ENCODE measurements at regions not wholly inside any gene's neighbourhood (a gene's known extent, or its start where the extent isn't known, plus 50 kb on each side); places are given as distances from the start of the nearest gene placed in this dataset.
A peak's percentile ranks its signal among the peaks of the same experiment; 100 is the strongest.
"Not testable (repeated sequence)": the region's sequence is repeated elsewhere in the genome, so short reads cannot be mapped to it uniquely, and the experiment has no call there.

DNA sequence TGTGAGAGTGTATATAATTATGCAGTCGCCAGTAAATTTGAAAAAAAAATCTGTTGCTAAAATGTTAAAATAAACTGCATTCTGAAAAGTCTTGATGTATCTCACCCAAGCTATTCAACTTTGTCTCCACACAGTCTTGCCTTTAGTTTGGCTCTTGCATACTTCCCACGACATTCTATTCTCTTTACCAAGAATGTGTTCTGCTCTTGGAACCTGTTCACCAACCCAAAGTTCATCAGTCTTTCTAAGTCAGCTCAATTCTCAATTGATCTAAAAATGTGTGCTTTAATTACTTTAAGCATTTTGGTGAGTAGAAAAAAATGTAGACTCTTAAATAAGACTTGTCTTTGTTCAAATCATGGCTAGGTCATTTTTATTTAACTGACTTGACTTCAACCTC, 657.7 kb upstream of the TBL1XR1 start:
- no peak for ATAC-seq
- Mint-ChIP-seq H3K4me1 (no peaks in the 10 kb centered on the region), H3K4me3 (no peak overlapping the region), H3K36me3 (ENCODE audit: low read depth) (no peaks in the 10 kb centered on the region), H3K27me3 (no peaks in the 10 kb centered on the region), H3K27ac (no peak overlapping the region)
- no peaks in the 10 kb centered on the region for H3K9me3 ChIP-seq (ENCODE audit: control insufficient read depth, low read length, poor library complexity, severe bottlenecking)
- no peak for DNase-seq

DNA sequence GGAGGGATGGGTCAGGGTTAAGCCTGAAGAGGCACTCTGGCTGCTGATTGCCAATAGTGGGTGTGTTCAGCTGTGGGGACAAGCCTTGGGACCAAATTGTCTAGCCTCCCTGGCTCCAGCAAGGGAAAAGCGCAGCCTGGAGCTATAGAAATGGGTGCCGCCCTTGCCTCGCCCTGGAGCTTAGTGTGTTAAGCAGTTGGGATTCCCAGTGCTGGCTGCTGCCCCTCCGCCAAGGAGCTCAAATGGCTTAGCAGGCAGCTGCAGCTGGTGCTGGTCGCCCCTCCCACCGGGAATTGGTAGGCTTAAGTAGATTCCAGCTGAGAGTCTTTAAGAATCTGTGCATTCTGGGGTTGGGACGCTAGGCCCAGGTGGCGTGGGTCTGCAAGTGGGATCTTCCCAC, 662.9 kb upstream of the TBL1XR1 start:
- H3K9me3 ChIP-seq (ENCODE audit: control insufficient read depth, low read length, poor library complexity, severe bottlenecking), result no peaks in the 10 kb centered on the region
- no peak overlapping the region for H3K27ac Mint-ChIP-seq
- no peaks in the 10 kb centered on the region for H3K4me1 Mint-ChIP-seq
- H3K27me3 Mint-ChIP-seq, result no peaks in the 10 kb centered on the region
- peaks cover 2% of the 10 kb centered on the region for H3K36me3 Mint-ChIP-seq (ENCODE audit: low read depth)
- H3K4me3 Mint-ChIP-seq, result no peak overlapping the region
- ATAC-seq (no peak), DNase-seq (no peak)

DNA sequence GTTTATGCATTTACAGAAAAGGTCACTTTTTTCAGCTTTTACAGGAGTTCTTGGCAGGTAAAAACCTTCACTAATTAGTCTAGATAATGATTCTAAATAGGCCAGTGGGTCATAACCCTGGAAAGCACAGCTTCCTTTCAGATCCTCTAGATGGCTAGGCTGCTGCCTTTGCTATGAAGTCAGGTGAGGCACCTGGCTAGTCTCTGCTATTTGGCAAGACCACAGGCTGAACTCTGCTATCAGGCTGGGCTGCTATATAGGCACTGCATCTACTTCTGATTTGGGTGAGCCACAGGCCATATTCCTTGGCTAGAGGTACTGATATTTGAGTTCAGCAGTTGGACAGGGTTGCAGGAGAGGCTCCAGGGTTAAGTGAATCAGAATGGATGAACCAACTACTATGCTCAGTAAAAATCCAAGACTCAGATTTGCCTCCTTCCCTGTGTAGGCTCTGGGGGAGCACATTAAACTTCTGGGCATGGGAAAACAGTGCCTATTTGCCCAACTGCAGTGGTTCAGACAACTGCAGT, 665.7 kb upstream of the TBL1XR1 start:
- H3K27me3 Mint-ChIP-seq, result no peaks in the 10 kb centered on the region
- no peaks in the 10 kb centered on the region for H3K9me3 ChIP-seq (ENCODE audit: control insufficient read depth, low read length, poor library complexity, severe bottlenecking)
- no peak for ATAC-seq
- H3K4me3 Mint-ChIP-seq, result no peak overlapping the region
- peaks cover 2% of the 10 kb centered on the region for H3K36me3 Mint-ChIP-seq (ENCODE audit: low read depth)
- DNase-seq, result no peak
- H3K4me1 Mint-ChIP-seq, result no peaks in the 10 kb centered on the region
- H3K27ac Mint-ChIP-seq, result no peak overlapping the region

DNA sequence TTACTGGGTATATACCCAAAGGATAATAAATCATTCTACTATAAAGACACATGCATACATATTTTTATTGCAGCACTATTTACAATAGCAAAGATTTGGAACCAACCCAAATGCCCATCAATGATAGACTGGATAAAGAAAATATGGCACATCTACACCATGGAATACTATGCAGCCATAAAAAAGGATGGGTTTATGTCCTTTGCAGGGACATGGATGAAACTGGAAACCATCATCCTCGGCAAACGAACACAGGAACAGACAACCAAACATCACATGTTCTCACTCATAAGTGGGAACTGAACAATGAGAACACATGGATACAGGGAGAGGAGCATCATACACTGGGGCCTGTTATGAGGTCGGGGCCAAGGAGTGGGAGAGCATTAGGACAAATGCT, 665.0 kb upstream of the KCNMB2 start:
- H3K27ac Mint-ChIP-seq; H3K27me3 Mint-ChIP-seq; H3K36me3 Mint-ChIP-seq (ENCODE audit: low read depth); H3K4me1 Mint-ChIP-seq; H3K9me3 ChIP-seq (ENCODE audit: control insufficient read depth, low read length, poor library complexity, severe bottlenecking); DNase-seq; ATAC-seq; H3K4me3 Mint-ChIP-seq: not testable (repeated sequence)

DNA sequence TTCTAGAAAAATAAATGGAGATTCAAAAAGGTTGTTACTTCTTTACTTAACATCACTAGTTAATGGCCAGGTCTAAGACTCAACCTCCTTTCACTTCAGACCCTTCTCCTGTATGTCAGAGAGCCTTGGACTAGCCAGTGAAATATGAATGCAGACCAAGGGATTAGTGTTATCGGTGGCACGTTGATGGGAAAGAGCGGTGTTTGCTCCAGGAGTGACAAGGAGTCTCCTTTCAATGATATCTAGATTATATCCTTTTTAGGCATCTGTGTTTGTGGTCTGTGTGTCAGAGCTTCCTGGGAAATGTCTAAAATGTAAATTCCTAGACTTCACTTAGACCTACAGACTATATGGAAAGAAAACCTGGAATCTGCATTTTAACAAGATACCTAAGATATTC, 658.0 kb upstream of the KCNMB2 start:
- H3K4me3 Mint-ChIP-seq, result no peak overlapping the region
- ATAC-seq (no peak), DNase-seq (no peak)
- peaks cover 5% of the 10 kb centered on the region for H3K27me3 Mint-ChIP-seq
- peaks cover 2% of the 10 kb centered on the region for H3K36me3 Mint-ChIP-seq (ENCODE audit: low read depth)
- H3K9me3 ChIP-seq (ENCODE audit: control insufficient read depth, low read length, poor library complexity, severe bottlenecking), result no peaks in the 10 kb centered on the region
- no peak overlapping the region for H3K27ac Mint-ChIP-seq
- H3K4me1 Mint-ChIP-seq, result peaks cover 9% of the 10 kb centered on the region

DNA sequence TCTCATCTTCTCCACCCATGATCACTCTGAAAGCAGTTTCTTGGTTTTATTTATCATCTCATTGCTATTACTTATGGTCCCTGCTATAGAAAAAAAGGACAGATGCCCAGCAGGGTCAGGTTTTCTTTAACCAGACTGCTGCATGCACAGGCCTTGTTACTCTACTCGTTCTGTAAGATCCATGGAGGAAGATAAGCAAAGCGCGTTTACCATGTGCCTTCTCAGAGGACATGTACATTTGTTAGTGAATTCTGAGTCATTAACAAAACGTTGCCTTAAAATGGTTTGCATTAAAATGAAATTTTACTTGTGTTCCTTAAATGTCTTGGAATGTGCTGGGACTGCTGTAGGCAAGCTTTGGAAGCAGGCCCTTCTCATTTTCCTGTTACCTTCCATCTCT, 657.3 kb upstream of the KCNMB2 start:
- Mint-ChIP-seq H3K4me1 (peaks cover 12% of the 10 kb centered on the region), H3K27ac (peak overlapping the region; percentile 1), H3K36me3 (ENCODE audit: low read depth) (peaks cover 3% of the 10 kb centered on the region), H3K27me3 (peaks cover 5% of the 10 kb centered on the region), H3K4me3 (no peak overlapping the region)
- no peak for ATAC-seq
- no peaks in the 10 kb centered on the region for H3K9me3 ChIP-seq (ENCODE audit: control insufficient read depth, low read length, poor library complexity, severe bottlenecking)
- DNase-seq, result no peak

DNA sequence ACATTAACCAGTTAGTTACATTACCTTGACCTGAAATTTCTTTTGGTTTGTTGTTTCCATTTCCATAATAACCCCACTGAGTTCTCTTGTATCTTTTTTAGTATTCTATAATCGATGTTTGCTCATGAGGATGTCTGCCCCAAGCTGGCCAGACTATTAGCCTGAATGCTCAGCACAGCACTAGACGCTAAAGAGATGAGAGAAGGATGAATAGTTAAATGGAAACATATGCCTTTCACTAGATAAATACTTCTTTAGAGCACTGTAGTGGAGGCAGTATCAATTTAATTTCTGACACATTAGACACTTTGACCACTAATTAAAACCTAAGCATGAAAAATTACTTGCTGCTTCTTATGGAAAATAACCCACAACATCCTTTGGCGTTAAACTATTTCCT, 654.9 kb upstream of the KCNMB2 start:
- H3K4me1 Mint-ChIP-seq, result peaks cover 3% of the 10 kb centered on the region
- no peak overlapping the region for H3K27ac Mint-ChIP-seq
- peaks cover 3% of the 10 kb centered on the region for H3K36me3 Mint-ChIP-seq (ENCODE audit: low read depth)
- ATAC-seq (no peak), DNase-seq (no peak)
- H3K27me3 Mint-ChIP-seq, result peaks cover 5% of the 10 kb centered on the region
- H3K4me3 Mint-ChIP-seq, result no peak overlapping the region
- H3K9me3 ChIP-seq (ENCODE audit: control insufficient read depth, low read length, poor library complexity, severe bottlenecking), result no peaks in the 10 kb centered on the region

DNA sequence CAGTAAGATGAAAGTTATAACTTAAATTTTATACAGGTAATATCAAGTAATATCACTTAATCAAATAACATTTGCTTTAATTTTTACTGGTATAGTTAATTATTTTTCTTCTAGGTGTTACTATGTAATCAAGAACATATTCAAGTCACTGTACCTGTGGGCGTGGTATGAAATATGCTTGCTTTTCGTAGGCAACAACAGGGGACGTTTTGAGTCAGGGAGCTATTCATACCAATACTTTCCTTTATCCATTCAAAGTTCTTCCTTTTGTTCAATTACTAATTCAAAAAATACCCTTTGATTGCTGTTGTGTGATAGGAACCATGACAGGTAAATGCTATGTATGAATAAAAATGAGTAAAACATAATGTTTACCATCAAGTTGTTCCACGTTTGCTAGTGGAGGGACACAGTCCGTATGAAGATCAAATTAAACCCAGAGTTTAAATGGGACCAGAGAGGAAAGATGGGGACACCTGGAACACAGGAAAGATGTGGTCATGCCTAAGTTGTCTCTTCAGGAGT, 654.0 kb upstream of the KCNMB2 start:
- DNase-seq (no peak), ATAC-seq (no peak)
- Mint-ChIP-seq H3K27ac (no peak overlapping the region), H3K4me3 (no peak overlapping the region), H3K4me1 (peaks cover 4% of the 10 kb centered on the region), H3K27me3 (peaks cover 5% of the 10 kb centered on the region), H3K36me3 (ENCODE audit: low read depth) (peaks cover 3% of the 10 kb centered on the region)
- H3K9me3 ChIP-seq (ENCODE audit: control insufficient read depth, low read length, poor library complexity, severe bottlenecking), result no peaks in the 10 kb centered on the region

DNA sequence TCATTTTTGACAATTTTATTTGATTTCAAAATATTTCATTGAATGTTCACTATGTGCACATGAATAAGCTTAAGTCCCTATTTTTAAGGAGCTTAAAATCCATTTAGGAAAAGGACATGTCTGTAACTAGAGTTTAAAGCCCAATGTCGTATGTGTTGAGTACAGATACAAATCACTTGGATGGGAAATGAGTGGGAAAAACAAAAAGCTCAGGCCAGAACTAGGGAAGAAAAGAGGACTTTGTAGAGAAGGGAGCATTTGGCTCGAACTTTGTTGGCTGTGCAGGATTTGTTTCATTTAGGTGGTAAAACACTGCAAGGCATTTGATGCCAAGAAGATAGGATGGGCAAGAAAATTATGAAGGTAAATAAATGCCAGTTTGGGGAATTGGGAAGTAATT, 653.1 kb upstream of the KCNMB2 start:
- H3K9me3 ChIP-seq (ENCODE audit: control insufficient read depth, low read length, poor library complexity, severe bottlenecking), result no peaks in the 10 kb centered on the region
- DNase-seq (no peak), ATAC-seq (no peak)
- no peak overlapping the region for H3K4me3 Mint-ChIP-seq
- peaks cover 3% of the 10 kb centered on the region for H3K36me3 Mint-ChIP-seq (ENCODE audit: low read depth)
- peaks cover 5% of the 10 kb centered on the region for H3K27me3 Mint-ChIP-seq
- peaks cover 8% of the 10 kb centered on the region for H3K4me1 Mint-ChIP-seq
- no peak overlapping the region for H3K27ac Mint-ChIP-seq

DNA sequence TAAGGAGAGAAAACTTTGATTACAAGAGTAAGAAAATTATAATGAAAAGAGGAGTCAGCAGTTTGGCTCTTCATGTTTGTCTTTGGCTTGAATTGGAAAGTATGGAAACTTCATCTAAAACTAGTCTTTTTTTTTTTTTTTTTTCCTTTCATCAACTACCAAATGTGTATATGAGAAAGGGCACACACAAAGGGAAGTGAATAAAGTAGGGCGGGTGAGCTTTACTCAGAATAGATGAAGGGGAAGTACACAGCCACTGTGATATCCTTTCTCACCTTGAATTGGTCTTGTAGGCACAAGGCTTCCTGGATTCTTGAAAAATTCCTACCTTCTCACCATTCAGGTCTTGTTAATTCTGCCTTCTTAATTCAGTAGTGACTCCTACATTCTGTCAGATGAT, 652.3 kb upstream of the KCNMB2 start:
- H3K27ac Mint-ChIP-seq, result no peak overlapping the region

DNA sequence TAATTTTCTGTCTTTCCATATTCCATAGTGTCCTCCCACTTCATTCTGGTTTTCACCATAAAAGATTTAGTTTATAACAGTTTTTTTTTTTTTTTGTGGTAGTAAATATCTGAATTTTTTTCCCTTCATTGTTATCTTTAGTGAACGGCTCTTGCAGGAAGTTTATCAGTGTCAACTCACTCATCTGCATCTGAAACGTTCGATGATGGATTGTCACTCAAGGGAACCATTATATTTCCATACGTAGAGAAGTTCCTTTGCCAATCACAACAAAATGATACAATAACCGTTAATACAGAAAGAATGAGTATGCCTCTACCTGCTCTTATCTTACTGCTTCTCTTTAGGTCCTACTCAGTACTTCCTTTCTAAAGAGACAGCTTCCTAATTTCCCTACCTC, 651.2 kb upstream of the KCNMB2 start:
- H3K9me3 ChIP-seq (ENCODE audit: control insufficient read depth, low read length, poor library complexity, severe bottlenecking), result no peaks in the 10 kb centered on the region
- Mint-ChIP-seq H3K4me3 (no peak overlapping the region), H3K27me3 (no peaks in the 10 kb centered on the region), H3K27ac (no peak overlapping the region), H3K36me3 (ENCODE audit: low read depth) (peaks cover 3% of the 10 kb centered on the region), H3K4me1 (peaks cover 8% of the 10 kb centered on the region)
- ATAC-seq, result no peak
- no peak for DNase-seq

More for the DNA sequence above, 652.3 kb upstream of the KCNMB2 start:
- Mint-ChIP-seq H3K4me3 (peak overlapping the region; percentile 39), H3K27me3 (peaks cover 2% of the 10 kb centered on the region), H3K4me1 (peaks cover 8% of the 10 kb centered on the region), H3K36me3 (ENCODE audit: low read depth) (peaks cover 3% of the 10 kb centered on the region)
- no peaks in the 10 kb centered on the region for H3K9me3 ChIP-seq (ENCODE audit: control insufficient read depth, low read length, poor library complexity, severe bottlenecking)
- no peak for DNase-seq
- ATAC-seq, result no peak

DNA sequence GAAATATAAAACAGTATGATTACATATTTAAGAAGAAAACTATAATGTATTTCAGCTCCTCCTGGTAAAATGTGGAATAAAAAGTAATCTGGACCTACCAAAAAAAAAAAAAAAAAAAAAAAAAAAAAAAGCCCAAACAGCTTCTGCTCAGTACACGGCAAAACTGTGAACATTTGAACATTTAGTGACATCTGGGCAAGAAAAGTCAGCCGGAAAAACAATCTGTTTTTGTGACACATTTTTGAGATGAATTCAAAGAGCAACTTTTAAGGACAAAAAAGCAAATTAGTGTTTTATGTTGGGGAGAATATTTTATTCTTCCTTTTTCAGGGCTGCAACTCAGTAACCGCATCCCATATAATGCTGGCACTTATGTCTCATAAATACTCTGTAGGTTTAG, 649.7 kb upstream of the KCNMB2 start:
- ATAC-seq, result no peak
- H3K4me1 Mint-ChIP-seq, result peaks cover 8% of the 10 kb centered on the region
- no peak overlapping the region for H3K4me3 Mint-ChIP-seq

DNA sequence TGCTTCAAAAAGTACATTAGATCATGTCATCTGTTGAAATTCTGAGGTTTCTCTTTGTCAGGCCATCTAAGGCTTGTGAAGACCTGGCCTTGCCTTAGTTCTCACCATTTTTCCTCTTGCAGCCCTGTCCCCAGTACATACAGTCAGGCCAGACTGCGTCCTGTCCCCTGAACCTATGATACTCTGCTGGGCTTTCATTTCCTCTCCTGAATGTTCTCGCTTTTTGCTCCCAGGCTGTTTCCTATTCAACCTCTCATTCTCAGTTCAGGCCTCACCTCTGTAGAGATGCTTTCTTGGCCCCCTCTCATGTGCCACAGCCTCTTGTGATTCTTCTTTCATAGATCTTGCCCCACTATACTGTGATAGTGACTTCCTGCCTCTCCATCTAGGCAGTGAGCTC, 648.8 kb upstream of the KCNMB2 start:
- Mint-ChIP-seq H3K27ac (no peak overlapping the region), H3K27me3 (no peaks in the 10 kb centered on the region), H3K4me1 (peaks cover 8% of the 10 kb centered on the region), H3K4me3 (peak overlapping the region; percentile 25), H3K36me3 (ENCODE audit: low read depth) (peaks cover 3% of the 10 kb centered on the region)
- DNase-seq (no peak), ATAC-seq (no peak)
- no peaks in the 10 kb centered on the region for H3K9me3 ChIP-seq (ENCODE audit: control insufficient read depth, low read length, poor library complexity, severe bottlenecking)

More for the DNA sequence above, 649.7 kb upstream of the KCNMB2 start:
- H3K9me3 ChIP-seq (ENCODE audit: control insufficient read depth, low read length, poor library complexity, severe bottlenecking), result no peaks in the 10 kb centered on the region
- H3K36me3 Mint-ChIP-seq (ENCODE audit: low read depth), result peaks cover 3% of the 10 kb centered on the region
- no peak for DNase-seq
- no peak overlapping the region for H3K27ac Mint-ChIP-seq
- H3K27me3 Mint-ChIP-seq, result no peaks in the 10 kb centered on the region

DNA sequence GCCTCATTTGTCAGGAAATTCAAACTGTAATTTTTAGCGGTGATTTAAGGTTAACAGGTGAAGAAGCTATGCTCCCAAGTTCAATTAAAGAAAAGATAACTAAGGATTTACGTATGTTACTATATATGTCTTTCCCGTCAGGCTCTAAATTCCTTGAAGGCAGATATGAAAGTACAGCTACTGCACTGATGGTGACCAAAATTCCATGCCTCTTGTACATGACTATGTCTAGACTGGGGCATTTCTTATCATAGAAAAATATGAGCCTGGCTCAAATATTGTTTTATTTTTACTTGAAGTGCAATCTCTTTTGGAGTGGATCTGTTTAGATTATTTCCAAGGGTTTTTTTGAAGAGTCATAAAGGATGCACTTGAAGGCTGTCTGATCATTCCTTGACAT, 647.1 kb upstream of the KCNMB2 start:
- H3K36me3 Mint-ChIP-seq (ENCODE audit: low read depth), result no peaks in the 10 kb centered on the region
- H3K9me3 ChIP-seq (ENCODE audit: control insufficient read depth, low read length, poor library complexity, severe bottlenecking), result no peaks in the 10 kb centered on the region
- no peak overlapping the region for H3K27ac Mint-ChIP-seq
- no peak overlapping the region for H3K4me3 Mint-ChIP-seq
- H3K4me1 Mint-ChIP-seq, result peaks cover 5% of the 10 kb centered on the region
- DNase-seq, result no peak
- H3K27me3 Mint-ChIP-seq, result peaks cover 4% of the 10 kb centered on the region
- no peak for ATAC-seq
